Neutrophil (primary cell): ENCODE measurements at regions not wholly inside any gene's neighbourhood (a gene's known extent, or its start where the extent isn't known, plus 50 kb on each side); places are given as distances from the start of the nearest gene placed in this dataset.

Experiments
- H3K27ac ChIP-seq: fragments of 200-600 bp; sonication (generic); 2 replicates; pipeline ENCODE4 v1.5.1; 2016; ENCODE audit warnings: mild to moderate bottlenecking, moderate library complexity
- H3K27me3 ChIP-seq: fragments of 200-600 bp; sonication (generic); 2 replicates; pipeline ENCODE4 v1.6.0; 2016; ENCODE audit warnings: mild to moderate bottlenecking
- H3K36me3 ChIP-seq: fragments of 200-600 bp; sonication (generic); 2 replicates; pipeline ENCODE4 v1.5.1; 2017
- H3K4me1 ChIP-seq, 2 experiments: fragments of 200-600 bp in 1 of 2; sonication (generic) in 1 of 2; 1 replicate in 1 of 2; 2 replicates in 1 of 2; pipeline versions ENCODE4 v1.5.1 to v1.6.1; 2013 to 2016; ENCODE audit warnings: low read depth in 1 of 2, low read length in 1 of 2, mild to moderate bottlenecking in 1 of 2, moderate library complexity in 1 of 2; ENCODE audit not compliant: control insufficient read depth in 1 of 2, insufficient read depth in 1 of 2
- H3K4me3 ChIP-seq, 2 experiments: fragments of 200-600 bp in 1 of 2; sonication (generic) in 1 of 2; 1 replicate in 1 of 2; 2 replicates in 1 of 2; pipeline ENCODE4 v1.5.1; 2013 to 2016; ENCODE audit warnings: low read depth in 1 of 2, low read length in 1 of 2, mild to moderate bottlenecking in 1 of 2, moderate library complexity in 1 of 2
- H3K9me3 ChIP-seq: fragments of 200-600 bp; sonication (generic); 2 replicates; pipeline ENCODE4 v1.5.1; 2016
- TF ChIP-seq, protein P1 (sequence below): fragments of 200-600 bp; sonication (generic); IDR thresholded peaks from 2 replicates; pipeline ENCODE4 v1.5.1; 2016; ENCODE audit warnings: antibody characterized with exemption

DNA sequence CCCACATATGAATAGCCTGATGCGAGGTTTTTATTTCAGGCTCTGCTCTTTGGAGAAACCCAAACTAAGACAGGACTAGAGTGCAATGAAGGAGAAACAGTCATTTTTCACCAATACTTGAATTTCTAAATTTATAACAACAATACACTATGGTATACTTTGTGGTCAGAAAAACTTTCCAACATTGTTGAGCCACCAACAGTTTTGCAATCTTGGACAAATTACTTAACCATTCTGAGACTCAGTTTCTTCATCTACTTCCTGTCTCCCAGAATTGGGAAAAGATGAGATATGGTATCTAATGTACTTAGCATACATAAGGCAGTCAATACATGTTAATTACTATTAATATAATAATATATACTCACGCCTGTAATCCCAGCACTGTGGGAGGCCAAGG is 519.8 kb upstream of the PLXNA2 start:
- H3K9me3 ChIP-seq = no peaks in the 10 kb centered on the region
- peaks cover 5 to 23% of the 10 kb centered on the region in 2 experiments for H3K4me1 ChIP-seq
- no peaks in the 10 kb centered on the region for H3K27me3 ChIP-seq
- H3K4me3 ChIP-seq = no peak overlapping the region
- no peak overlapping the region for H3K27ac ChIP-seq
- no peaks in the 10 kb centered on the region for H3K36me3 ChIP-seq
- TF ChIP-seq, protein P1, sequence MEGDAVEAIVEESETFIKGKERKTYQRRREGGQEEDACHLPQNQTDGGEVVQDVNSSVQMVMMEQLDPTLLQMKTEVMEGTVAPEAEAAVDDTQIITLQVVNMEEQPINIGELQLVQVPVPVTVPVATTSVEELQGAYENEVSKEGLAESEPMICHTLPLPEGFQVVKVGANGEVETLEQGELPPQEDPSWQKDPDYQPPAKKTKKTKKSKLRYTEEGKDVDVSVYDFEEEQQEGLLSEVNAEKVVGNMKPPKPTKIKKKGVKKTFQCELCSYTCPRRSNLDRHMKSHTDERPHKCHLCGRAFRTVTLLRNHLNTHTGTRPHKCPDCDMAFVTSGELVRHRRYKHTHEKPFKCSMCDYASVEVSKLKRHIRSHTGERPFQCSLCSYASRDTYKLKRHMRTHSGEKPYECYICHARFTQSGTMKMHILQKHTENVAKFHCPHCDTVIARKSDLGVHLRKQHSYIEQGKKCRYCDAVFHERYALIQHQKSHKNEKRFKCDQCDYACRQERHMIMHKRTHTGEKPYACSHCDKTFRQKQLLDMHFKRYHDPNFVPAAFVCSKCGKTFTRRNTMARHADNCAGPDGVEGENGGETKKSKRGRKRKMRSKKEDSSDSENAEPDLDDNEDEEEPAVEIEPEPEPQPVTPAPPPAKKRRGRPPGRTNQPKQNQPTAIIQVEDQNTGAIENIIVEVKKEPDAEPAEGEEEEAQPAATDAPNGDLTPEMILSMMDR = no peak

DNA sequence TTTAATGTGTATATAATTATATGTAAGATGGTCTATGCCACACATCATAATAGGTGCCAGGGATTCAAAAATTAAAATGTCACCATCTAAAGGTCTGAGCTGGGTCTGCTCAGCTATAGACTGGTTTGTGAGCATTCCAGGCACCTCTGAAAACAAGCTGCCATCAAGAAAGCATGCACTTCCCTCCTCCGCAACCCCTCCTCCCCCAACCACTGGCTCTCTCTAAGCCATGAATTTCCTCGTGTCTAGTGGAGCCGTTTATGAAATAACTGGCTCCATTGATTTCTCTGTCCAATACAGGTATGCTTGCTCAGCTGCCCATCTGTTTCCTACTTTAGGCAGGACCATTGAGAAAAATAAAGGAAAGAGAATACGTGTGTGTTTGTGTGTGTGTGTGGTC is 522.6 kb upstream of the PLXNA2 start:
- Histone ChIP-seq H3K4me3 (no peak overlapping the region), H3K27me3 (no peaks in the 10 kb centered on the region), H3K27ac (no peak overlapping the region), H3K4me1 (peaks cover 1 to 13% of the 10 kb centered on the region in 2 experiments), H3K9me3 (no peaks in the 10 kb centered on the region), H3K36me3 (no peaks in the 10 kb centered on the region)
- TF ChIP-seq, protein P1 = no peak

DNA sequence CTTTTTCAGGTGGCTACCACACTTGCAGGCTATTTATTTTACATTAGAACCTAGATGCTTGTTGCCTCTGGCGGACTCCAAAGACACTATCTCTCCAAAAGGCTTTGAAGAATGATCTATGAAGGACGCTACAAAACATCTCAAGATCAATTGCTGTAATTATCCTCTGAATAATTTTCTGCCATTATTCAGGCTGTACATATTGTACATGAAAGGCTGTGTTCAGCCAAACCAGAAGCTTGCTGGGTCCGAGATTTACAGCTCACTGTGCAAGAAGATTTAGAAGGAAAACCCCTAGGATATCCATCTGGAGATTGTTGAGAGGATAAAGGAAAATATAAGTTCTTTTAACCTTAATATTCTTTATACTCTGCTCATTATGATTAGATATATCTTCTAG is 523.6 kb upstream of the PLXNA2 start:
- Histone ChIP-seq H3K4me1 (peaks cover 0 to 7% of the 10 kb centered on the region in 2 experiments), H3K36me3 (no peaks in the 10 kb centered on the region), H3K9me3 (no peaks in the 10 kb centered on the region), H3K27ac (no peak overlapping the region), H3K27me3 (no peaks in the 10 kb centered on the region), H3K4me3 (no peak overlapping the region)
- TF ChIP-seq, protein P1 = no peak

DNA sequence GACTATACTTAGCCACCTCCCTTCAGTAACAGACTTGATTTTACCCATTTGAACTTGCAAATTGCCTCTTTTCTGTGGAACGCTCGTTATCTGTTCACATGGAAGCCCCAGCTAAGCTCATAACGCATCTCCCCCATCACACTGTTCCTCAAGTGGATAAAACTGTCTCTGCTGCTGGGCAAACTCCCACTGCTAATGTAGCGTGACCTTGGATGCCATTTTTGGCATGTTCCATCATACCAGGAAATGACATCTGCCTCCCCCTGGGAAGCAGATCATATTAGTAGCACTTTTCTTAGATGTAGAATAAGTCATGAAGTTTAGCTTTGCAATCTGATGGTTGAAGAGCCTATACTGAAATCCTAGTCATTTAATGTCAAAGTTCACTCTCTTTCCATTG is 528.7 kb upstream of the PLXNA2 start:
- TF ChIP-seq, protein P1 = no peak
- Histone ChIP-seq H3K4me1 (no peaks in the 10 kb centered on the region), H3K9me3 (no peaks in the 10 kb centered on the region), H3K4me3 (no peak overlapping the region), H3K27ac (no peak overlapping the region), H3K27me3 (no peaks in the 10 kb centered on the region), H3K36me3 (no peaks in the 10 kb centered on the region)

DNA sequence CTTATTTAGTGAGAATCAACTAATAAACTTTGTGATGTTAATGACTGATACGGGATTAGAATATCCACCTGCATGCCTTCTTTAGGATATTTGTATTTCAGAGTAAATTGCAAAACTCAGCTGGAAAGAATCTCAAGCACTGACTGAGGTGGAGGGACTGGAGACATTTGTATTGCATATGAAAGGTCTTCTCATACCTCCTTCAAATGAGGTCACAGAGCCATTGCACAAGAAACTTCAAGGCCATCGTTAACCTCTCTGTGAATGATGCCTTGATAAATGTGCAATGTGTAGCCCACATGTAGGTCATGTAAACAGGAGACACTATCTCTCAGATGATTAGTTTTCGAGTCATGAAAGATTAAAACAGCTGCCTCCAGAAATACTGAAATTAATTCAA is 531.7 kb upstream of the PLXNA2 start:
- Histone ChIP-seq H3K27me3 (no peaks in the 10 kb centered on the region), H3K9me3 (no peaks in the 10 kb centered on the region), H3K4me3 (no peak overlapping the region), H3K4me1 (no peaks in the 10 kb centered on the region), H3K36me3 (no peaks in the 10 kb centered on the region), H3K27ac (no peak overlapping the region)
- TF ChIP-seq, protein P1 = no peak

DNA sequence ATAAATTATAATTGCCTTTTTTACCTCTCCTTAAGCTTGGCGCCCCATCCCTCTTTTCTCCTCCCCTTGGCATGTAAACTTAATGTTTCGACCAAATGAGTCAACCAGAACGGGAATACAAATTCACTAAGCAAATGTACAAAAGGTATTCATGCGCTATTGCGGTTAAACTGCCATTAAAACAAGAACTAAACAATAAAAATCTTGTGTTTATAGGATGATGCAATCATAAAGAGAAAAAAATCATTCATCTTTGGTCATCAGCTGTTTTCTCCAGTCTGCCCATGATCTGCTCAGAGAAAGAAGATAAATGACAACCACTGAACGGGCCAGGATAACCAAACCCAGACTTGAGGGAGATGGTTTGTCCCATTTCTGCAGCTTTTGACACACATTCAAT is 534.2 kb upstream of the PLXNA2 start:
- no peaks in the 10 kb centered on the region for H3K27me3 ChIP-seq
- H3K36me3 ChIP-seq = no peaks in the 10 kb centered on the region
- H3K27ac ChIP-seq = no peak overlapping the region
- no peaks in the 10 kb centered on the region for H3K9me3 ChIP-seq
- no peaks in the 10 kb centered on the region for H3K4me1 ChIP-seq
- H3K4me3 ChIP-seq = no peak overlapping the region
- TF ChIP-seq, protein P1 = no peak
